Upper lobe of right lung (tissue), 1 donor: ENCODE measurements at regions not wholly inside any gene's neighbourhood (a gene's known extent, or its start where the extent isn't known, plus 50 kb on each side); places are given as distances from the start of the nearest gene placed in this dataset.

Source experiments
- ATAC-seq: fragments of 200-7000 bp; cut with Tn5 transposase; one replicate; pipeline ENCODE4 v1.9.1; 2020; ENCODE audit warnings: mild to moderate bottlenecking, moderate library complexity
- DNase-seq: peaks from one replicate; pipeline ENCODE4 v3.0.0-alpha.2; 2020
- H3K27ac ChIP-seq: fragments of 200-600 bp; one replicate; pipeline ENCODE4 v1.8.0; 2022
- H3K27me3 ChIP-seq: fragments of 200-600 bp; one replicate; pipeline ENCODE4 v1.8.0; 2022; ENCODE audit warnings: mild to moderate bottlenecking
- H3K36me3 ChIP-seq: fragments of 200-600 bp; one replicate; pipeline ENCODE4 v1.8.0; 2022
- H3K4me1 ChIP-seq: fragments of 200-600 bp; one replicate; pipeline ENCODE4 v1.8.0; 2022
- H3K4me3 ChIP-seq: fragments of 200-600 bp; one replicate; pipeline ENCODE4 v1.8.0; 2022; ENCODE audit warnings: mild to moderate bottlenecking
- H3K9me3 ChIP-seq: fragments of 200-600 bp; one replicate; pipeline ENCODE4 v1.8.0; 2022
- CTCF ChIP-seq: fragments of 200-600 bp; IDR thresholded peaks from one replicate; pipeline ENCODE4 v1.8.0; 2022; ENCODE audit warnings: antibody characterized with exemption
- intact Hi-C: fragments of 100-400 bp; cut with DNase I; formaldehyde crosslinking; loops from one replicate; pipeline ENCODE4 v1.11.0; 2022
- donor health status: DM: no; HTN: yes; CAD: no; lungs with severe emphysema.

GRCh38 chr6:78605909-78606446 is 261.4 kb upstream of the IRAK1BP1 start:
- no peak for TF ChIP-seq CTCF
- Histone ChIP-seq H3K4me1 (no peaks in the 10 kb centered on the region), H3K9me3 (no peaks in the 10 kb centered on the region), H3K27me3 (no peaks in the 10 kb centered on the region), H3K4me3 (no peak overlapping the region), H3K36me3 (no peaks in the 10 kb centered on the region), H3K27ac (no peak overlapping the region)
- intact Hi-C loops: no loop called here
- DNase-seq: no peak
- ATAC-seq: no peak

DNA sequence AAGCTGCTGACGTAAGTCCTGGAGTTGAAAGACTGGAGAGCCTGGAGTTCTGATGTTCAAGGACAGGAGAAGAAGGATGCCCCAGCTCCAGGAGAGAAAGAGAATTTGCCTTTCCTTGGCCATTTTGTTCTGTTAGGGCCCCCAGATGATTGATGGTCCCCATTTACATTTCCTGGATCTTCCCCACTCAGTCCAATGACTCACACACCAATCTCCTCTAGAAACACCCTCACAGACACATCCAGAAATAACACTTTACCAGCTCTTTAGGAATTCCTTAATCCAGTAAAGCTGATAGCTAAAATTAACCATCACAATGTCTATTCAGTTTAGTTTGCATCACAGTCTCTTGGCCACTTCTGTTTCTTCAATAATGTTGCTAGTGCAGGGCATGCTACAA is 260.2 kb upstream of the IRAK1BP1 start:
- Histone ChIP-seq H3K4me1 (no peaks in the 10 kb centered on the region), H3K4me3 (no peak overlapping the region), H3K27ac (no peak overlapping the region), H3K27me3 (no peaks in the 10 kb centered on the region), H3K36me3 (no peaks in the 10 kb centered on the region), H3K9me3 (no peaks in the 10 kb centered on the region)
- DNase-seq (no peak), ATAC-seq (no peak)
- TF ChIP-seq CTCF: no peak
- intact Hi-C loops: no loop called here

DNA sequence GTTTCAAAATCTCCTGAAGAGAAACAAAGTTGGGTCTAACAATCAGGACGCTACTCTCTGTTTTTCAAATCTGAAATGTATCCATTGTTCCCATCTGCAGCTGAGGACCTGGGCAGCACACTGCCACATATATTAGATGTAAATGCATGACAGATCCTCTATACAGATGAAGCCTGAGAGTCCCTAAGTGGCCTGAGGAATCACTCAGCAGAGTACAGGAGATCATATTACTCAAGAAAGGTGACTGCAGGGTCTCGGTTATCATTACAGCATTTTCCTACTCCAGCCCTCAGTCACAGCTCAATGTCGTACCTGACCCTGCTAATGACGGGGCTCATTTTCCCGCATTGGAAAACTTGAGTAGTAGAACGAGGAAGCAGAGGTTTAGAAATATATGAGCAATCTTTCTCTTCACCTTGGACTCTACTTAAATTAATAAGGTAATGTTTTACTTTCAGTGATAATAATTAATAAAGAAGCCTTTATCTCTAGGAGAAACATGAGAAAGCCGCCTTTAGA is 256.2 kb upstream of the IRAK1BP1 start:
- Histone ChIP-seq H3K36me3 (no peaks in the 10 kb centered on the region), H3K27ac (no peak overlapping the region), H3K9me3 (no peaks in the 10 kb centered on the region), H3K4me3 (no peak overlapping the region), H3K4me1 (no peaks in the 10 kb centered on the region), H3K27me3 (no peaks in the 10 kb centered on the region)
- ATAC-seq: no peak
- intact Hi-C loops: no loop called here
- no peak for DNase-seq
- no peak for TF ChIP-seq CTCF

DNA sequence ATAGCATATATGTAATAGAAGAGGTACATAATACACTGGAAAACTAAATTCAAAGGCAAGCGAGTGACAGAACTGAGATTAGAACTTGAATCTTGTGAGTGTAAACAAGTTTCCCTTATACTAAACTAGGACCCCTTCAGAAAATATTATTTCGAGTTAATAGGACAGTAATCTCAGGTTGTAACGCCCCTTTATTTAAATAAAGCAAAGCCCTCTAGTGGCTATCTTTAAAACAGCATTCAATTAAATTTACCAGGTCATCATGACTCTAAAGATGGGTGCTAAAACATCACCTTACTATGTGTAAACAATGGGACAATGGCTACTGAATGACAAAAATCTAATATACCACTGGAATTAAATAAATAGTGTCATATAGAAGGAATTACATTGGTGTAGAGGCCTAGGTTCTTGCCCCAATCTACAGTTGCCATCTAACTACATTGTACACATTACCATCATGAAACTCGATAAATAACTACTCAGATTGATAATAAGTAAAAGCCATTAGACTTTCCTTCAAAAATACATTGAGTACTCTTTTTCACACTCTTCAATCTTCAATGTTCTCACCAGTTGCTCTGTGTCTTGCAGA is 255.4 kb upstream of the IRAK1BP1 start:
- Histone ChIP-seq H3K9me3 (no peaks in the 10 kb centered on the region), H3K27me3 (no peaks in the 10 kb centered on the region), H3K4me1 (no peaks in the 10 kb centered on the region), H3K27ac (no peak overlapping the region), H3K4me3 (no peak overlapping the region), H3K36me3 (no peaks in the 10 kb centered on the region)
- peak; percentile 50 for TF ChIP-seq CTCF
- DNase-seq (no peak), ATAC-seq (no peak)
- intact Hi-C loops: no loop called here

- no peak overlapping the region for H3K27ac ChIP-seq
- DNase-seq (no peak), ATAC-seq (no peak)
- H3K4me1 ChIP-seq: no peaks in the 10 kb centered on the region
- H3K27me3 ChIP-seq: no peaks in the 10 kb centered on the region
- no peaks in the 10 kb centered on the region for H3K36me3 ChIP-seq
- TF ChIP-seq CTCF: no peak
- no peak overlapping the region for H3K4me3 ChIP-seq
- no peaks in the 10 kb centered on the region for H3K9me3 ChIP-seq
- intact Hi-C loops: no loop called here
Measured at GRCh38 chr6:78614961-78615360, 252.4 kb upstream of the IRAK1BP1 start.
